ENCODE measurements at regions not wholly inside any gene's neighbourhood (a gene's known extent, or its start where the extent isn't known, plus 50 kb on each side); places are given as distances from the start of the nearest gene placed in this dataset.

DNA sequence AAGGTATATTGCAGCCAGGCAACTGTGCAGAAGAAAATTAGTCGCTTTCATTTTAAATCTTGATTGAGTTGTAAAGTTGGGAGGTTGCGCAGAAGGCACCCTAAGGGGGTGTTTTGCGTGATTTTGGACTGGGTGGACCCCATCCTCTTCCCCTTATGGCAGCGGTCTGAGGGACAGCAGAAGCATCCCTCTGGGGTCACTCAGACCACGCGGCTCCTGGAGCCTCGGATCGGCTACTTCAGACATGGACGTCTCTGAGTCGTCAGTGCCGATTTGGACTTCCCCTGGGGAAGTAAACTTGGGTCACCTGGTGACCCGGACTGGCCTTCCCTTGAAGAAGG is 639.0 kb upstream of the DPP6 start:
- no peak for TF ChIP-seq CTCF (conservative IDR thresholded peaks at IDR 0.05; ENCODE audit: low read depth, low read length)
- no peak for DNase-seq (ENCODE audit: low read depth)

GRCh38 chr7:153413540-153414287 is 638.5 kb upstream of the DPP6 start:
- TF ChIP-seq CTCF (conservative IDR thresholded peaks at IDR 0.05; ENCODE audit: low read depth, low read length): no peak
- no peak for DNase-seq (ENCODE audit: low read depth)
- H3K4me3 ChIP-seq (ENCODE audit: low read depth, low read length): no peak overlapping the region

More for the DNA sequence above, 639.0 kb upstream of the DPP6 start:
- no peak overlapping the region for H3K4me3 ChIP-seq (ENCODE audit: low read depth, low read length)

- TF ChIP-seq CTCF (conservative IDR thresholded peaks at IDR 0.05; ENCODE audit: low read depth, low read length): no peak
- DNase-seq (ENCODE audit: low read depth): no peak
- no peak overlapping the region for H3K4me3 ChIP-seq (ENCODE audit: low read depth, low read length)
Measured at GRCh38 chr7:153414288-153414629, 637.9 kb upstream of the DPP6 start.

- no peak for TF ChIP-seq CTCF (conservative IDR thresholded peaks at IDR 0.05; ENCODE audit: low read depth, low read length)
- no peak overlapping the region for H3K4me3 ChIP-seq (ENCODE audit: low read depth, low read length)
- DNase-seq (ENCODE audit: low read depth): no peak
Measured at GRCh38 chr7:153415632-153416031, 636.6 kb upstream of the DPP6 start.

- TF ChIP-seq CTCF (conservative IDR thresholded peaks at IDR 0.05; ENCODE audit: low read depth, low read length): no peak
- no peak for DNase-seq (ENCODE audit: low read depth)
- H3K4me3 ChIP-seq (ENCODE audit: low read depth, low read length): no peak overlapping the region
Measured at GRCh38 chr7:153422291-153423209, 629.6 kb upstream of the DPP6 start.

GRCh38 chr7:153423210-153423590 is 629.0 kb upstream of the DPP6 start:
- no peak overlapping the region for H3K4me3 ChIP-seq (ENCODE audit: low read depth, low read length)
- TF ChIP-seq CTCF (conservative IDR thresholded peaks at IDR 0.05; ENCODE audit: low read depth, low read length): no peak
- DNase-seq (ENCODE audit: low read depth): no peak
